Stomach (tissue), 8 donors: ENCODE measurements at regions not wholly inside any gene's neighbourhood (a gene's known extent, or its start where the extent isn't known, plus 50 kb on each side); places are given as distances from the start of the nearest gene placed in this dataset.
"Not testable (repeated sequence)": the region's sequence is repeated elsewhere in the genome, so short reads cannot be mapped to it uniquely, and the experiment has no call there.

Experiments
- DNase-seq, 2 donors: peaks; one replicate each; pipeline versions ENCODE4 v3.0.0 to v3.0.0-alpha.2; 2013 to 2019
- H3K27ac ChIP-seq, 5 donors: fragments of 200-600 bp in 4 of 5; sonication (generic) in 4 of 5; one replicate each; pipeline ENCODE4 v1.5.1; 2013 to 2019; ENCODE audit warnings: mild to moderate bottlenecking in 1 of 5, moderate library complexity in 1 of 5
- H3K27me3 ChIP-seq, 3 donors: fragments of 200-600 bp; sonication (generic); one replicate each; pipeline ENCODE4 v1.5.1; 2017 to 2019; ENCODE audit warnings: mixed run types in 1 of 3
- H3K36me3 ChIP-seq, 4 donors: fragments of 200-600 bp; sonication (generic); 1 replicate in 3 of 4; 2 replicates in 1 of 4; pipeline ENCODE4 v1.5.1; 2016 to 2019
- H3K4me1 ChIP-seq, 4 donors: fragments of 200-600 bp; sonication (generic); one replicate each; pipeline ENCODE4 v1.5.1; 2016 to 2019
- H3K4me3 ChIP-seq, 4 donors: fragments of 200-600 bp; sonication (generic) in 3 of 4; one replicate each; pipeline ENCODE4 v1.5.1; 2016 to 2019; ENCODE audit warnings: mild to moderate bottlenecking in 1 of 4
- H3K9me3 ChIP-seq, 4 donors: fragments of 200-600 bp; sonication (generic); one replicate each; pipeline ENCODE4 v1.5.1; 2016 to 2019
- CTCF ChIP-seq, 7 experiments: fragments of 450-650 bp in 4 of 7; fragments of 200-600 bp in 3 of 7; sonication (generic) in 3 of 7; IDR thresholded peaks; one replicate each; pipeline ENCODE4 v1.5.1; 2016 to 2019; ENCODE audit warnings: antibody characterized with exemption in 7 of 7, control low read depth in 2 of 7, mild to moderate bottlenecking in 1 of 7
- EP300 ChIP-seq: sonication (generic); formaldehyde crosslinking; IDR thresholded peaks from one replicate; pipeline ENCODE4 v1.6.1; 2017; ENCODE audit warnings: antibody characterized with exemption
- POLR2A ChIP-seq, 4 donors: fragments of 450-650 bp; IDR thresholded peaks; one replicate each; pipeline ENCODE4 v1.6.1; 2016; ENCODE audit warnings: antibody characterized with exemption in 4 of 4, control low read depth in 2 of 4, mild to moderate bottlenecking in 1 of 4, moderate library complexity in 1 of 4
- POLR2AphosphoS5 ChIP-seq, 3 donors: sonication (generic); formaldehyde crosslinking; IDR thresholded peaks; one replicate each; pipeline ENCODE4 v1.6.1; 2016; ENCODE audit warnings: antibody characterized with exemption in 3 of 3
- WGBS, 5 donors: extraction: QIAGEN DNeasy Blood & Tissue Kit in 3 of 5; methylation state at CpG; one replicate each; pipeline versions ENCODE4 v1.1.5 to v1.1.7; 2013 to 2018; 5-methylcytosine and 5-hydroxymethylcytosine counted together
- intact Hi-C: fragments of 100-400 bp; cut with DNase I; formaldehyde crosslinking; loops from one replicate; pipeline ENCODE4 v1.15.1; 2023; ENCODE audit warnings: low total_unique reads
- donor health status: healthy with polysubstance abuse.
- donor health status: Bipolar disorder and iron deficiency.
- donor health status: healthy.

DNA sequence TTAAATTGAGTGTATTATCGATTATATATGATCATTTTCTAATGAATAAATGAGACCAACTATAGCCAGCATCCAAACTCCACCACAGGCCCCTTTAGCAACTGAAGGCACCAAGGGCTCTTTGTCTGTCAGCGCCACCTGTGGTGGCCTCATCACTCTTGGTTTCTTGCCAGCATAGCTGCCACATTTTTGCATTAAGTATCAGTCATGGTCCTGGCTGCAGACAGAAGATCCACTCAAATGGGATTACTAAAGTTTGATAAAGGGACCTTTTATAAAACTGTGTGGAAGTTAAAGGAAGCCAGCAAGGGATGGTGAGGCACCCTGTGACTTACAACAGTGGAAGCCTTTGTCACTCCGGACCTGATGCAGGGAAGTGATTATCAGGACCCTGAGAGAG lies 162.9 kb downstream of the C6orf118 start:
- no peaks in the 10 kb centered on the region for H3K27me3 ChIP-seq
- no peaks in the 10 kb centered on the region for H3K36me3 ChIP-seq
- H3K27ac ChIP-seq: no peak overlapping the region
- intact Hi-C loops: no loop called here
- no peak overlapping the region for H3K4me3 ChIP-seq
- 70 to 90% (median 85%) methylated on average over 3 of the region's 3 CpGs for WGBS, 5 donors
- peaks cover 0 to 3% (median 0%) of the 10 kb centered on the region in 4 donors for H3K9me3 ChIP-seq
- no peaks in the 10 kb centered on the region for H3K4me1 ChIP-seq
- no peak for TF ChIP-seq EP300
- TF ChIP-seq POLR2AphosphoS5 (IDR thresholded peaks at IDR 0.05): no peak
- TF ChIP-seq POLR2A (IDR thresholded peaks at IDR 0.05): no peak
- TF ChIP-seq CTCF (IDR thresholded peaks at IDR 0.05): no peak
- no peak for DNase-seq

DNA sequence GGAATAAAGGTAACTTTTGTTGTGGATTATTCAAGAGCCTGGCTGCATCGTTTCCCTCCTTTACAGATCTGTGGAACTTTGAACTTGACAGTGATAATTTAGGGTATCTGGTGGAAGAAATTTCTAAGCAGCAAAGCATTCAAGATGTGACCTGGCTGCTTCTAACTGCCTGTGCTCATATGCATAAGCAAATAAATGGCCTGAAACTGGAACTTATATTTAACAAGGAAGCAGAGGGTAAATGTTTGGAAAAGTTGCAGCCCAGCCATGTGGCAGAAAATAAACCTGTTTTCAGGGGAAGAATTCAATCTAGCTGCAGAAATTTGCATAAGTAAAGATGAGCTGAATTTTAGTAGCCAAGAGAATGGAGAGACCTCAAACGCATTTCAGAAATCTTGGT lies 173.5 kb downstream of the C6orf118 start:
- no peak for DNase-seq
- Histone ChIP-seq H3K4me3 (no peak overlapping the region), H3K27ac (no peak overlapping the region), H3K9me3 (peaks cover 2 to 41% (median 29%) of the 10 kb centered on the region in 4 donors), H3K27me3 (no peaks in the 10 kb centered on the region), H3K36me3 (no peaks in the 10 kb centered on the region), H3K4me1 (no peaks in the 10 kb centered on the region)
- 74 to 88% (median 83%) methylated on average over 2 of the region's 2 CpGs for WGBS, 5 donors
- intact Hi-C loops: no loop called here
- TF ChIP-seq POLR2AphosphoS5 (IDR thresholded peaks at IDR 0.05) (no peak), CTCF (IDR thresholded peaks at IDR 0.05) (no peak), EP300 (no peak), POLR2A (IDR thresholded peaks at IDR 0.05) (no peak)

DNA sequence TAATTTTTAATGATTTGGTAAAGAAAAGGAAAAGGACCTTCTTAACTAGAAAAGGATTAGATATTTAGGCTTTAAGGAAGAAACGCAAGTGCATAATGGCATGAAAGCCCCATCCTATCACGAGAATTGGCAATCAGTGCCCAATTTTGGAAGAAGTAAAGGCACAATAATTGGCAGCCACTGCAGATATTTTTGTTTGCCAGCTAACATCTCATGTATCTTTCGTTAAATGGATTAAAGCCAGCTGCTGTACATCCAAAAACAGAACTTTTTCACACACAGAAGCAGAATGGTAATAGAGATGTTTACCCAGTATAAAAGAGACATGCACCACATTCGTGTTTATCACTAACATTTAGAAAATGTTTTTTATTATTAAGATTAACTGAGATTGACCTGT lies 180.3 kb downstream of the C6orf118 start:
- intact Hi-C loops: no loop called here
- 57 to 74% (median 73%) methylated on average over 4 of the region's 4 CpGs for WGBS, 5 donors
- H3K27me3 ChIP-seq: no peaks in the 10 kb centered on the region
- H3K4me1 ChIP-seq: no peaks in the 10 kb centered on the region
- peaks cover 0 to 9% (median 2%) of the 10 kb centered on the region in 4 donors for H3K9me3 ChIP-seq
- H3K4me3 ChIP-seq: no peak overlapping the region
- H3K36me3 ChIP-seq: no peaks in the 10 kb centered on the region
- no peak overlapping the region for H3K27ac ChIP-seq
- no peak for DNase-seq
- TF ChIP-seq POLR2A (IDR thresholded peaks at IDR 0.05) (no peak), EP300 (no peak), POLR2AphosphoS5 (IDR thresholded peaks at IDR 0.05) (no peak), CTCF (IDR thresholded peaks at IDR 0.05) (no peak)

DNA sequence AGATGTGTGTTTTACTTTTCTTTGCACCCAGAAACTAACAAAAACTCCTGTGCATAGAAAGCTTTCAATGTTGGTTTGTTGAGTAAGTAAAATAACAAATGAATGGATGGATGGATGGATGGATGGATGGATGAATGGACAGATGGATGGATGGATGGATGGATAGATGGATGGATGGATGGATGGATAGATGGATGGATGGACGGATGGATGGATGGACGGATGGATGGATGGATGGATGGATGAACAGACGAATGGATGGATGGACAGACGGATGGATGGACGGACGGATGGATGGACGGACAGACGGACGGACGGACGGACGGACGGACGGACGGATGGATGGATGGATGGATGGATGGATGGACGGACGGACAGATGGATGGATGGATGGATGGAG lies 181.7 kb downstream of the C6orf118 start:
- WGBS, 5 donors: 59 to 75% (median 69%) methylated on average over 17 of the region's 17 CpGs
- H3K27ac ChIP-seq, DNase-seq, H3K27me3 ChIP-seq, H3K4me3 ChIP-seq, H3K9me3 ChIP-seq, H3K4me1 ChIP-seq, H3K36me3 ChIP-seq, intact Hi-C loops: not testable (repeated sequence)

DNA sequence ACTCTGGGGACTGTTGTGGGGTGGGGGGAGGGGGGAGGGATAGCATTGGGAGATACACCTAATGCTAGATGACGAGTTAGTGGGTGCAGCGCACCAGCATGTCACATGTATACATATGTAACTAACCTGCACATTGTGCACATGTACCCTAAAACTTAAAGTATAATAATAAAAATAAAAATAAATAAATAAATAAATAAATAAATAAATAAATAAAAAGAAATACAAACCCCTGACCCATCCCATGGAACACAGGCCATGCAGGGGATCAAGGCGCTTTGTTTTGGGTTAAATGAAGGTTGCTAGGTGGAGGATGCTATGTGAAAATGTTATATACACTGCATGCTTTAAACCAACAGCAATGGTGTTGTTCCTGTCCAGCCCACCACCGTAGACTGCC lies 184.7 kb downstream of the C6orf118 start:
- WGBS, 5 donors: 87 to 94% (median 91%) methylated on average over 2 to 4 of the region's 4 CpGs
- H3K4me3 ChIP-seq, H3K36me3 ChIP-seq, H3K4me1 ChIP-seq, intact Hi-C loops, DNase-seq, H3K9me3 ChIP-seq, H3K27ac ChIP-seq, H3K27me3 ChIP-seq: not testable (repeated sequence)
